H1 (cell line): ENCODE measurements at regions not wholly inside any gene's neighbourhood (a gene's known extent, or its start where the extent isn't known, plus 50 kb on each side); places are given as distances from the start of the nearest gene placed in this dataset.

Source experiments
- CREB1 ChIP-seq: IDR thresholded peaks from 2 replicates; pipeline ENCODE4 v1.6.1; 2012; ENCODE audit warnings: inconsistent platforms
- KDM5A ChIP-seq: fragments of 200-600 bp; IDR thresholded peaks from 2 replicates; pipeline ENCODE4 v1.7.1; 2012; ENCODE audit warnings: mild to moderate bottlenecking, low read length, inconsistent platforms, mixed read lengths
- POLR2AphosphoS5 ChIP-seq: IDR thresholded peaks from 2 replicates; pipeline ENCODE4 v1.6.1; 2011; ENCODE audit warnings: low read depth, low read length
- RAD21 ChIP-seq, 2 experiments: IDR thresholded peaks in 1 of 2; conservative IDR thresholded peaks in 1 of 2; 2 replicates each; pipeline ENCODE4 v1.6.1; 2011; ENCODE audit warnings: low read depth in 2 of 2, low read length in 2 of 2, improper control_type of control experiment in 1 of 2, inconsistent platforms in 1 of 2, mild to moderate bottlenecking in 1 of 2, moderate library complexity in 1 of 2
- RFX5 ChIP-seq: IDR thresholded peaks from 2 replicates; pipeline ENCODE4 v1.6.1; 2011; ENCODE audit warnings: low read depth, low read length, improper control_type of control experiment, borderline replicate concordance
- SP1 ChIP-seq: IDR thresholded peaks from 2 replicates; pipeline ENCODE4 v1.6.1; 2011; ENCODE audit warnings: low read depth, low read length
- TF ChIP-seq, protein P1 (sequence below), 3 experiments: IDR thresholded peaks; 1 replicate in 2 of 3; 2 replicates in 1 of 3; pipeline versions ENCODE4 v1.5.1 to v1.6.1; 2011; ENCODE audit warnings: low read length in 3 of 3, mild to moderate bottlenecking in 3 of 3, inconsistent platforms in 2 of 3, low read depth in 1 of 3, moderate library complexity in 1 of 3; ENCODE audit not compliant: insufficient read depth in 1 of 3; ENCODE audit errors: control extremely low read depth in 1 of 3

DNA sequence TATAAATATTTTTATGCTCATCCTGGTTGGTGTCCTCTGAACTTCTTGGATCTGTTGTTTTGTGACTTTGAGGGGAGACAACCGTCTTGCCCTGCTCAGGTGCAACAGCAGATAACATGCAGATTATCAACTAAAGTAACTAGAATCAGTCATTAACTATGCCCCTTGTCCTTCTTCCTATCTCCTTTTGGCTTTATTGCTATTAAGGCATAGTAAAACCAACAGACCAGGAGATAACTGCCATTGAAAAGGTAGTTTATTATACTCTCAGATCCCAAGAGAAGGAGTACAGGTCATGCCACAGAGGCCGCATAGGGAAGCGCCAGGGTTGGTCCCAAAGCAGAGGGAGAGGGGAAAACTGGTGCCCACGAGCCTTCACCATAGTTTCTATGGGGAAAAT is 418.2 kb downstream of the GJA1 start:
- TF ChIP-seq CREB1 (no peak), RFX5 (no peak), POLR2AphosphoS5 (no peak), RAD21 (IDR thresholded peaks at IDR 0.05 in 1 of 2, conservative IDR thresholded peaks at IDR 0.05 in 1 of 2; ENCODE audit: low read depth in 2 of 2, low read length in 2 of 2) (no peak), SP1 (no peak), KDM5A (no peak)
- TF ChIP-seq, protein P1, sequence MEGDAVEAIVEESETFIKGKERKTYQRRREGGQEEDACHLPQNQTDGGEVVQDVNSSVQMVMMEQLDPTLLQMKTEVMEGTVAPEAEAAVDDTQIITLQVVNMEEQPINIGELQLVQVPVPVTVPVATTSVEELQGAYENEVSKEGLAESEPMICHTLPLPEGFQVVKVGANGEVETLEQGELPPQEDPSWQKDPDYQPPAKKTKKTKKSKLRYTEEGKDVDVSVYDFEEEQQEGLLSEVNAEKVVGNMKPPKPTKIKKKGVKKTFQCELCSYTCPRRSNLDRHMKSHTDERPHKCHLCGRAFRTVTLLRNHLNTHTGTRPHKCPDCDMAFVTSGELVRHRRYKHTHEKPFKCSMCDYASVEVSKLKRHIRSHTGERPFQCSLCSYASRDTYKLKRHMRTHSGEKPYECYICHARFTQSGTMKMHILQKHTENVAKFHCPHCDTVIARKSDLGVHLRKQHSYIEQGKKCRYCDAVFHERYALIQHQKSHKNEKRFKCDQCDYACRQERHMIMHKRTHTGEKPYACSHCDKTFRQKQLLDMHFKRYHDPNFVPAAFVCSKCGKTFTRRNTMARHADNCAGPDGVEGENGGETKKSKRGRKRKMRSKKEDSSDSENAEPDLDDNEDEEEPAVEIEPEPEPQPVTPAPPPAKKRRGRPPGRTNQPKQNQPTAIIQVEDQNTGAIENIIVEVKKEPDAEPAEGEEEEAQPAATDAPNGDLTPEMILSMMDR (IDR thresholded peaks at IDR 0.05; ENCODE audit: control extremely low read depth in 1 of 3, insufficient read depth in 1 of 3, low read depth in 1 of 3, low read length in 3 of 3) = no peak
